ENCODE measurements at regions not wholly inside any gene's neighbourhood (a gene's known extent, or its start where the extent isn't known, plus 50 kb on each side); places are given as distances from the start of the nearest gene placed in this dataset.

DNA sequence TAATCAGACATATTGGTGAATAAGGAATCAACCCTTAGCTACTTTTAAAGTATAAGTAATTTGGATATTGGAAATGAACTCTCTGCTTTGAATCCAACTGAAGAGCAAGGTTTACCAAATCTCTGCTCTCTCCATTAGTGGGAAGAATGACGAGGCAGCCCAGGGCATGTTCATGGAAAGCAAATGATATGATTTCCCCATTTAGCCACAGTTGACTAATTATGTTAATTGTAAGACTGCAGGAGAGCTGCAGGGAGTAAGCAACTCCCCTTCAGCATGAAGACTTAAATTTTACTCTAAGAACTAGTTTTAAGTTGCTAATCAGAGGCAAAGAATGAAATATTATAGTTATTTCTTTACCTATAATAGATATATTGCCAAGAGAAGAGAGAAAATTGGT, 194.3 kb upstream of the CD180 start:
- ATAC-seq (no peak), DNase-seq (ENCODE audit: low spot score) (no peak)
- Mint-ChIP-seq H3K4me3 (no peak overlapping the region), H3K27ac (no peak overlapping the region), H3K9me3 (no peaks in the 10 kb centered on the region), H3K27me3 (ENCODE audit: low read depth) (peaks cover 8% of the 10 kb centered on the region; the same call in 1 of the 2 replicates), H3K4me1 (peaks cover 33% of the 10 kb centered on the region), H3K36me3 (no peaks in the 10 kb centered on the region)
- CTCF ChIA-PET, result no interaction called here
- POLR2A ChIA-PET, result no interaction called here
- TF ChIP-seq ZBTB21 (CRISPR knock-in tag; IDR thresholded peaks at IDR 0.05; ENCODE audit: borderline replicate concordance), result no peak
- TF ChIP-seq, protein P1, sequence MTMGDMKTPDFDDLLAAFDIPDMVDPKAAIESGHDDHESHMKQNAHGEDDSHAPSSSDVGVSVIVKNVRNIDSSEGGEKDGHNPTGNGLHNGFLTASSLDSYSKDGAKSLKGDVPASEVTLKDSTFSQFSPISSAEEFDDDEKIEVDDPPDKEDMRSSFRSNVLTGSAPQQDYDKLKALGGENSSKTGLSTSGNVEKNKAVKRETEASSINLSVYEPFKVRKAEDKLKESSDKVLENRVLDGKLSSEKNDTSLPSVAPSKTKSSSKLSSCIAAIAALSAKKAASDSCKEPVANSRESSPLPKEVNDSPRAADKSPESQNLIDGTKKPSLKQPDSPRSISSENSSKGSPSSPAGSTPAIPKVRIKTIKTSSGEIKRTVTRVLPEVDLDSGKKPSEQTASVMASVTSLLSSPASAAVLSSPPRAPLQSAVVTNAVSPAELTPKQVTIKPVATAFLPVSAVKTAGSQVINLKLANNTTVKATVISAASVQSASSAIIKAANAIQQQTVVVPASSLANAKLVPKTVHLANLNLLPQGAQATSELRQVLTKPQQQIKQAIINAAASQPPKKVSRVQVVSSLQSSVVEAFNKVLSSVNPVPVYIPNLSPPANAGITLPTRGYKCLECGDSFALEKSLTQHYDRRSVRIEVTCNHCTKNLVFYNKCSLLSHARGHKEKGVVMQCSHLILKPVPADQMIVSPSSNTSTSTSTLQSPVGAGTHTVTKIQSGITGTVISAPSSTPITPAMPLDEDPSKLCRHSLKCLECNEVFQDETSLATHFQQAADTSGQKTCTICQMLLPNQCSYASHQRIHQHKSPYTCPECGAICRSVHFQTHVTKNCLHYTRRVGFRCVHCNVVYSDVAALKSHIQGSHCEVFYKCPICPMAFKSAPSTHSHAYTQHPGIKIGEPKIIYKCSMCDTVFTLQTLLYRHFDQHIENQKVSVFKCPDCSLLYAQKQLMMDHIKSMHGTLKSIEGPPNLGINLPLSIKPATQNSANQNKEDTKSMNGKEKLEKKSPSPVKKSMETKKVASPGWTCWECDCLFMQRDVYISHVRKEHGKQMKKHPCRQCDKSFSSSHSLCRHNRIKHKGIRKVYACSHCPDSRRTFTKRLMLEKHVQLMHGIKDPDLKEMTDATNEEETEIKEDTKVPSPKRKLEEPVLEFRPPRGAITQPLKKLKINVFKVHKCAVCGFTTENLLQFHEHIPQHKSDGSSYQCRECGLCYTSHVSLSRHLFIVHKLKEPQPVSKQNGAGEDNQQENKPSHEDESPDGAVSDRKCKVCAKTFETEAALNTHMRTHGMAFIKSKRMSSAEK (CRISPR knock-in tag; IDR thresholded peaks at IDR 0.05; ENCODE audit: borderline replicate concordance), result no peak
- TF ChIP-seq, protein P2, sequence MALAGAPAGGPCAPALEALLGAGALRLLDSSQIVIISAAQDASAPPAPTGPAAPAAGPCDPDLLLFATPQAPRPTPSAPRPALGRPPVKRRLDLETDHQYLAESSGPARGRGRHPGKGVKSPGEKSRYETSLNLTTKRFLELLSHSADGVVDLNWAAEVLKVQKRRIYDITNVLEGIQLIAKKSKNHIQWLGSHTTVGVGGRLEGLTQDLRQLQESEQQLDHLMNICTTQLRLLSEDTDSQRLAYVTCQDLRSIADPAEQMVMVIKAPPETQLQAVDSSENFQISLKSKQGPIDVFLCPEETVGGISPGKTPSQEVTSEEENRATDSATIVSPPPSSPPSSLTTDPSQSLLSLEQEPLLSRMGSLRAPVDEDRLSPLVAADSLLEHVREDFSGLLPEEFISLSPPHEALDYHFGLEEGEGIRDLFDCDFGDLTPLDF (CRISPR knock-in tag; IDR thresholded peaks at IDR 0.05), result no peak
- TF ChIP-seq, protein P3, sequence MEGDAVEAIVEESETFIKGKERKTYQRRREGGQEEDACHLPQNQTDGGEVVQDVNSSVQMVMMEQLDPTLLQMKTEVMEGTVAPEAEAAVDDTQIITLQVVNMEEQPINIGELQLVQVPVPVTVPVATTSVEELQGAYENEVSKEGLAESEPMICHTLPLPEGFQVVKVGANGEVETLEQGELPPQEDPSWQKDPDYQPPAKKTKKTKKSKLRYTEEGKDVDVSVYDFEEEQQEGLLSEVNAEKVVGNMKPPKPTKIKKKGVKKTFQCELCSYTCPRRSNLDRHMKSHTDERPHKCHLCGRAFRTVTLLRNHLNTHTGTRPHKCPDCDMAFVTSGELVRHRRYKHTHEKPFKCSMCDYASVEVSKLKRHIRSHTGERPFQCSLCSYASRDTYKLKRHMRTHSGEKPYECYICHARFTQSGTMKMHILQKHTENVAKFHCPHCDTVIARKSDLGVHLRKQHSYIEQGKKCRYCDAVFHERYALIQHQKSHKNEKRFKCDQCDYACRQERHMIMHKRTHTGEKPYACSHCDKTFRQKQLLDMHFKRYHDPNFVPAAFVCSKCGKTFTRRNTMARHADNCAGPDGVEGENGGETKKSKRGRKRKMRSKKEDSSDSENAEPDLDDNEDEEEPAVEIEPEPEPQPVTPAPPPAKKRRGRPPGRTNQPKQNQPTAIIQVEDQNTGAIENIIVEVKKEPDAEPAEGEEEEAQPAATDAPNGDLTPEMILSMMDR (IDR thresholded peaks at IDR 0.05), result no peak
- no peak for TF ChIP-seq ZNF232 (CRISPR knock-in tag; IDR thresholded peaks at IDR 0.05)
- TF ChIP-seq NR2C2 (CRISPR knock-in tag; IDR thresholded peaks at IDR 0.05), result no peak
- no peak for TF ChIP-seq ZNF219 (CRISPR knock-in tag; IDR thresholded peaks at IDR 0.05; ENCODE audit: borderline replicate concordance)
- TF ChIP-seq, protein P4, sequence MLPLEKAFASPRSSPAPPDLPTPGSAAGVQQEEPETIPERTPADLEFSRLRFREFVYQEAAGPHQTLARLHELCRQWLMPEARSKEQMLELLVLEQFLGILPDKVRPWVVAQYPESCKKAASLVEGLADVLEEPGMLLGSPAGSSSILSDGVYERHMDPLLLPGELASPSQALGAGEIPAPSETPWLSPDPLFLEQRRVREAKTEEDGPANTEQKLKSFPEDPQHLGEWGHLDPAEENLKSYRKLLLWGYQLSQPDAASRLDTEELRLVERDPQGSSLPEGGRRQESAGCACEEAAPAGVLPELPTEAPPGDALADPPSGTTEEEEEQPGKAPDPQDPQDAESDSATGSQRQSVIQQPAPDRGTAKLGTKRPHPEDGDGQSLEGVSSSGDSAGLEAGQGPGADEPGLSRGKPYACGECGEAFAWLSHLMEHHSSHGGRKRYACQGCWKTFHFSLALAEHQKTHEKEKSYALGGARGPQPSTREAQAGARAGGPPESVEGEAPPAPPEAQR (CRISPR knock-in tag; IDR thresholded peaks at IDR 0.05), result no peak
- TF ChIP-seq, protein P5, sequence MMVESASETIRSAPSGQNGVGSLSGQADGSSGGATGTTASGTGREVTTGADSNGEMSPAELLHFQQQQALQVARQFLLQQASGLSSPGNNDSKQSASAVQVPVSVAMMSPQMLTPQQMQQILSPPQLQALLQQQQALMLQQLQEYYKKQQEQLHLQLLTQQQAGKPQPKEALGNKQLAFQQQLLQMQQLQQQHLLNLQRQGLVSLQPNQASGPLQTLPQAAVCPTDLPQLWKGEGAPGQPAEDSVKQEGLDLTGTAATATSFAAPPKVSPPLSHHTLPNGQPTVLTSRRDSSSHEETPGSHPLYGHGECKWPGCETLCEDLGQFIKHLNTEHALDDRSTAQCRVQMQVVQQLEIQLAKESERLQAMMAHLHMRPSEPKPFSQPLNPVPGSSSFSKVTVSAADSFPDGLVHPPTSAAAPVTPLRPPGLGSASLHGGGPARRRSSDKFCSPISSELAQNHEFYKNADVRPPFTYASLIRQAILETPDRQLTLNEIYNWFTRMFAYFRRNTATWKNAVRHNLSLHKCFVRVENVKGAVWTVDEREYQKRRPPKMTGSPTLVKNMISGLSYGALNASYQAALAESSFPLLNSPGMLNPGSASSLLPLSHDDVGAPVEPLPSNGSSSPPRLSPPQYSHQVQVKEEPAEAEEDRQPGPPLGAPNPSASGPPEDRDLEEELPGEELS (CRISPR knock-in tag; IDR thresholded peaks at IDR 0.05), result no peak
- TF ChIP-seq ELF4 (CRISPR knock-in tag; IDR thresholded peaks at IDR 0.05; ENCODE audit: low read depth), result no peak
- TF ChIP-seq, protein P6, sequence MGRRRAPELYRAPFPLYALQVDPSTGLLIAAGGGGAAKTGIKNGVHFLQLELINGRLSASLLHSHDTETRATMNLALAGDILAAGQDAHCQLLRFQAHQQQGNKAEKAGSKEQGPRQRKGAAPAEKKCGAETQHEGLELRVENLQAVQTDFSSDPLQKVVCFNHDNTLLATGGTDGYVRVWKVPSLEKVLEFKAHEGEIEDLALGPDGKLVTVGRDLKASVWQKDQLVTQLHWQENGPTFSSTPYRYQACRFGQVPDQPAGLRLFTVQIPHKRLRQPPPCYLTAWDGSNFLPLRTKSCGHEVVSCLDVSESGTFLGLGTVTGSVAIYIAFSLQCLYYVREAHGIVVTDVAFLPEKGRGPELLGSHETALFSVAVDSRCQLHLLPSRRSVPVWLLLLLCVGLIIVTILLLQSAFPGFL (CRISPR knock-in tag; IDR thresholded peaks at IDR 0.05; ENCODE audit: borderline replicate concordance), result no peak
- TF ChIP-seq FOXK1 (CRISPR knock-in tag; IDR thresholded peaks at IDR 0.05), result no peak
- TF ChIP-seq, protein P7, sequence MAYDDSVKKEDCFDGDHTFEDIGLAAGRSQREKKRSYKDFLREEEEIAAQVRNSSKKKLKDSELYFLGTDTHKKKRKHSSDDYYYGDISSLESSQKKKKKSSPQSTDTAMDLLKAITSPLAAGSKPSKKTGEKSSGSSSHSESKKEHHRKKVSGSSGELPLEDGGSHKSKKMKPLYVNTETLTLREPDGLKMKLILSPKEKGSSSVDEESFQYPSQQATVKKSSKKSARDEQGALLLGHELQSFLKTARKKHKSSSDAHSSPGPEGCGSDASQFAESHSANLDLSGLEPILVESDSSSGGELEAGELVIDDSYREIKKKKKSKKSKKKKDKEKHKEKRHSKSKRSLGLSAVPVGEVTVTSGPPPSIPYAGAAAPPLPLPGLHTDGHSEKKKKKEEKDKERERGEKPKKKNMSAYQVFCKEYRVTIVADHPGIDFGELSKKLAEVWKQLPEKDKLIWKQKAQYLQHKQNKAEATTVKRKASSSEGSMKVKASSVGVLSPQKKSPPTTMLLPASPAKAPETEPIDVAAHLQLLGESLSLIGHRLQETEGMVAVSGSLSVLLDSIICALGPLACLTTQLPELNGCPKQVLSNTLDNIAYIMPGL (CRISPR knock-in tag; IDR thresholded peaks at IDR 0.05), result no peak
- no peak for TF ChIP-seq CBFB (CRISPR knock-in tag; IDR thresholded peaks at IDR 0.05; ENCODE audit: low read depth)
- TF ChIP-seq RELA (CRISPR knock-in tag; IDR thresholded peaks at IDR 0.05; ENCODE audit: borderline replicate concordance), result no peak
- no peak for TF ChIP-seq OVOL2 (CRISPR knock-in tag; IDR thresholded peaks at IDR 0.05; ENCODE audit: borderline replicate concordance)
- no peak for TF ChIP-seq HMGA2 (CRISPR knock-in tag; IDR thresholded peaks at IDR 0.05)
- no peak for TF ChIP-seq FOXP1 (CRISPR knock-in tag; IDR thresholded peaks at IDR 0.05; ENCODE audit: borderline replicate concordance)

All from WTC11 (cell line).